HCT116 (cell line): ENCODE measurements at regions not wholly inside any gene's neighbourhood (a gene's known extent, or its start where the extent isn't known, plus 50 kb on each side); places are given as distances from the start of the nearest gene placed in this dataset.

Experiments
- CEBPB ChIP-seq: IDR thresholded peaks from 2 replicates; pipeline ENCODE4 v1.6.1; 2012; ENCODE audit warnings: low read depth
- CTCF ChIP-seq, 3 experiments: fragments of 200-600 bp in 1 of 3; sonication (generic) in 1 of 3; IDR thresholded peaks in 2 of 3; conservative IDR thresholded peaks in 1 of 3; 2 replicates each; pipeline ENCODE4 v1.5.1; 2012 to 2017; ENCODE audit warnings: low read depth in 2 of 3, low read length in 2 of 3, antibody characterized with exemption in 1 of 3, borderline replicate concordance in 1 of 3, control low read depth in 1 of 3, mild to moderate bottlenecking in 1 of 3, mixed read lengths in 1 of 3, mixed run types in 1 of 3, moderate library complexity in 1 of 3; ENCODE audit not compliant: insufficient read depth in 1 of 3
- POLR2A ChIP-seq: IDR thresholded peaks from 2 replicates; pipeline ENCODE4 v1.7.0; 2011; ENCODE audit warnings: borderline replicate concordance; ENCODE audit not compliant: insufficient read depth, insufficient read length; ENCODE audit errors: extremely low read depth
- POLR2AphosphoS5 ChIP-seq: IDR thresholded peaks from 2 replicates; pipeline ENCODE4 v1.6.1; 2011; ENCODE audit warnings: mild to moderate bottlenecking, low read depth, low read length, moderate library complexity
- TCF7L2 ChIP-seq: IDR thresholded peaks from 2 replicates; pipeline ENCODE4 v1.7.0; 2011; ENCODE audit warnings: borderline replicate concordance, inconsistent platforms; ENCODE audit not compliant: insufficient read depth, insufficient read length; ENCODE audit errors: extremely low read depth
- YY1 ChIP-seq: IDR thresholded peaks from 2 replicates; pipeline ENCODE4 v1.6.1; 2011; ENCODE audit warnings: low read length, low read depth, moderate library complexity, mild to moderate bottlenecking; ENCODE audit not compliant: insufficient replicate concordance; ENCODE audit errors: extremely low read depth
- ZBTB33 ChIP-seq: IDR thresholded peaks from 2 replicates; pipeline ENCODE4 v1.6.1; 2011; ENCODE audit warnings: mild to moderate bottlenecking, low read length, moderate library complexity; ENCODE audit not compliant: insufficient replicate concordance; ENCODE audit errors: extremely low read depth

- TF ChIP-seq TCF7L2 (no peak), ZBTB33 (no peak), CTCF (IDR thresholded peaks at IDR 0.05 in 2 of 3, conservative IDR thresholded peaks at IDR 0.05 in 1 of 3; ENCODE audit: borderline replicate concordance in 1 of 3, insufficient read depth in 1 of 3, low read depth in 2 of 3, low read length in 2 of 3) (no peak), YY1 (no peak), CEBPB (no peak), POLR2A (no peak), POLR2AphosphoS5 (no peak)
Observed at GRCh38 chr20:51945177-51945576, 142.9 kb upstream of the SALL4 start.
